SK-N-SH treated with all-trans-retinoic acid at 6 μM for 48 hours (cell line): ENCODE measurements at regions not wholly inside any gene's neighbourhood (a gene's known extent, or its start where the extent isn't known, plus 50 kb on each side); places are given as distances from the start of the nearest gene placed in this dataset.

ENCODE experiments used
- PATZ1 ChIP-seq: fragments of 250-450 bp; sonication (Bioruptor Pico); IDR thresholded peaks from 2 replicates; pipeline ENCODE4 v1.8.0; 2020; ENCODE audit warnings: mild to moderate bottlenecking, moderate library complexity, borderline replicate concordance
- TF ChIP-seq, protein P1 (sequence below): fragments of 250-450 bp; sonication (Bioruptor Pico); IDR thresholded peaks from 2 replicates; pipeline ENCODE4 v1.5.1; 2020; ENCODE audit warnings: low read depth, mild to moderate bottlenecking, moderate library complexity

- TF ChIP-seq, protein P1, sequence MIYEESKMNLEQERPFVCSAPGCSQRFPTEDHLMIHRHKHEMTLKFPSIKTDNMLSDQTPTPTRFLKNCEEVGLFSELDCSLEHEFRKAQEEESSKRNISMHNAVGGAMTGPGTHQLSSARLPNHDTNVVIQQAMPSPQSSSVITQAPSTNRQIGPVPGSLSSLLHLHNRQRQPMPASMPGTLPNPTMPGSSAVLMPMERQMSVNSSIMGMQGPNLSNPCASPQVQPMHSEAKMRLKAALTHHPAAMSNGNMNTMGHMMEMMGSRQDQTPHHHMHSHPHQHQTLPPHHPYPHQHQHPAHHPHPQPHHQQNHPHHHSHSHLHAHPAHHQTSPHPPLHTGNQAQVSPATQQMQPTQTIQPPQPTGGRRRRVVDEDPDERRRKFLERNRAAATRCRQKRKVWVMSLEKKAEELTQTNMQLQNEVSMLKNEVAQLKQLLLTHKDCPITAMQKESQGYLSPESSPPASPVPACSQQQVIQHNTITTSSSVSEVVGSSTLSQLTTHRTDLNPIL (CRISPR knock-in tag), result no peak
- no peak for TF ChIP-seq PATZ1 (CRISPR knock-in tag)
Observed at GRCh38 chr10:31704195-31704594, 224.4 kb downstream of the ARHGAP12 start.
